ENCODE measurements at regions not wholly inside any gene's neighbourhood (a gene's known extent, or its start where the extent isn't known, plus 50 kb on each side); places are given as distances from the start of the nearest gene placed in this dataset.

DNA sequence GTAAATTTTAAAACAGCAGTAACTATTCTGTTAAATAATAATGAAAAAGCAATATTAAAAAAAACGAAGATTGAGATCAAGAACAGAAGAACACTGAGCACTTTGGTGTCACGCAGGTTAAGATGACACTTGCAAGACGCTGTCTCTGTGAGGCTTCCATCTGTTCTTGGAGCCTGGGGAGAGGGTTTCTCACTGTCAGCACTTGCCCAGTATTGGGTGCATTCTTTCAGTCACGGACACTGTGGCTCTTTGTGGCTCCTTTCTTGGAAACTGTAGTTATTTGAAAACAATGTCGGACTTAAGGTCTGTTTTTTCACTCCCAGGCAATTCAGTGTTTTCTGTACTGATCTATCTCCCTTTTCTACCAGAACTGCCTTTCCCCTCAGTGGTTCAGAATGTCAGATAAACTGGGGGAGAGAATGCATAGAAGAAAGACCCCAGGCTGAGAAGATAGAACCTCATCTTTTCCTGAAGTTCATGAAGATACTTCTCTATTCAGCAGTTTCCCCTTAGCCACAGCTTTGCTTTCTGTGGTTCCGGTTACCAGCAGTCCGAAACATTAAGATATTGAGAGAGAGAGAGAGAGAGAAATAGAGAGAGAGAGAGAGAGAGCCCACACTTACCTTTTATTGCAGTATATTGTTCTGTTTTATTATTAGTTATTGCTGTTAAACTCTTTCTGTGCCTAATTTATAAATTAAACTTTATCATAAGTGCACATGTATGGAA is 283.3 kb downstream of the DCDC2C start:
- Histone ChIP-seq H3K4me3 (ENCODE audit: low read length in 2 of 2) (no peak overlapping the region), H3K36me3 (ENCODE audit: insufficient read depth, low read length) (no peaks in the 10 kb centered on the region), H3K27me3 (ENCODE audit: insufficient read depth, low read length) (no peaks in the 10 kb centered on the region), H3K9me3 (ENCODE audit: control insufficient read depth in 1 of 2, low read length in 2 of 2) (no peaks in the 10 kb centered on the region), H3K4me1 (ENCODE audit: insufficient read depth, low read length) (no peaks in the 10 kb centered on the region), H3K27ac (ENCODE audit: low read depth, low read length) (no peak overlapping the region)
- POLR2A ChIA-PET (ENCODE audit: partially characterized antibody): no interaction called here
- no peaks in the 10 kb centered on the region for H3K4me1 Mint-ChIP-seq
- H3K27me3 Mint-ChIP-seq: no peaks in the 10 kb centered on the region
- H3K9me3 Mint-ChIP-seq: peaks cover 0 to 14% (median 7%) of the 10 kb centered on the region in 8 donors
- H3K36me3 Mint-ChIP-seq: no peaks in the 10 kb centered on the region
- CTCF ChIA-PET (ENCODE audit: partially characterized antibody): no interaction called here
- H3K27ac Mint-ChIP-seq: no peak overlapping the region
- no peak for DNase-seq
- no peak overlapping the region for H3K4me3 Mint-ChIP-seq
- intact Hi-C loops (cut with micrococcal nuclease): no loop called here

DNA sequence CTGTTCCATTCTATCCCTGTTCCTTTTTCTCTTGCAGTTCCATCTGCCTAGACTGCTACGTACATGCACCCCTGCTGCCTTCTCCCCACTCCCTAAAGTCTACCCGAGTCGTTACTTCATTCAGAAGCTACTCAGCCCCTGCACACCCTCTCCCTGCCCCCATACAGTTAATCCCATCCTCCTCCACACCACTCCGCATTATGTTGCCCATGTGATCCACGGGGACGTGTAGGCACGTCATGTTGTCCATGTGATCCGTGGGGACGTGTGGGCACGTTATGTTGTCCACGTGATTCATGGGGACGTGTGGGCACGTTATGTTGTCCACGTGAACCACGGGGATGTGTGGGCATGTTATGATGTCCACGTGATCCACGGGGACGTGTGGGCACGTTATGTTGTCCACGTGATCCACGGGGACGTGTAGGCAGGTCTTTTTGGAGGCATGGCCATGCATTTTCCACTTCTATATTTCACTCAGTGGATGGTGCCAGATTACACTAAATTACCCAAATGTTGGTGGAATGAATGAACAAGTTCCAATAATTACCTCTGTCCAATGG is 299.5 kb downstream of the DCDC2C start:
- H3K9me3 ChIP-seq (ENCODE audit: control insufficient read depth in 1 of 2, low read length in 2 of 2): no peaks in the 10 kb centered on the region
- Mint-ChIP-seq H3K4me3 (no peak overlapping the region), H3K36me3 (no peaks in the 10 kb centered on the region), H3K27me3 (no peaks in the 10 kb centered on the region), H3K27ac (no peak overlapping the region), H3K9me3 (peaks cover 0 to 9% (median 5%) of the 10 kb centered on the region in 8 donors), H3K4me1 (no peaks in the 10 kb centered on the region)
- intact Hi-C loops (cut with micrococcal nuclease): no loop called here
- ChIA-PET POLR2A (ENCODE audit: partially characterized antibody) (no interaction called here), CTCF (ENCODE audit: partially characterized antibody) (no interaction called here)
- no peak overlapping the region for H3K4me3 ChIP-seq (ENCODE audit: low read length in 2 of 2)
- DNase-seq: no peak
- no peak overlapping the region for H3K27ac ChIP-seq (ENCODE audit: low read depth, low read length)
- H3K36me3 ChIP-seq (ENCODE audit: insufficient read depth, low read length): no peaks in the 10 kb centered on the region
- no peaks in the 10 kb centered on the region for H3K27me3 ChIP-seq (ENCODE audit: insufficient read depth, low read length)
- H3K4me1 ChIP-seq (ENCODE audit: insufficient read depth, low read length): no peaks in the 10 kb centered on the region

DNA sequence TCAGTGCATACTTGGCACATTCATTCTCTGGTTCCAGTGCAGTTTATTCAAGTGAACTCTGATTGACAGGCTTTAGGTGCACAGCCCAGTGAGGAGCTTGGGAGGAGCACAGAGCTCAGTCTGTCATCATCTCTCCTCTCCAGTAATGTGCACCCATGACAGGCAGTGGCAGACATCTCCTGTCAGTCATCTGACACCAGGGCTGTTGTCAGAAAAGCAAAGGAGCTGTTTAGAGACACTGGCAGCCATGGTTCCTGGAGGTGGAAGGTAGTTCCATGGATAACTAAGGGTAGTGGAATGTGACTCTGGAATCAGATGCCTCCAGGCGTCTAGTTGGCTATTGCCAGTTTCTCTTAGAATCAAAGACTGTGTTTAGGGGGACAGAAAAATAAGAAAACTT is 308.8 kb downstream of the DCDC2C start:
- no peak for DNase-seq
- POLR2A ChIA-PET (ENCODE audit: partially characterized antibody): no interaction called here
- H3K9me3 Mint-ChIP-seq: peaks cover 1 to 20% (median 13%) of the 10 kb centered on the region in 8 donors

GRCh38 chr2:4018535-4018934 is 315.2 kb downstream of the DCDC2C start:
- Mint-ChIP-seq H3K9me3 (peaks cover 3 to 40% (median 15%) of the 10 kb centered on the region in 8 donors), H3K36me3 (no peaks in the 10 kb centered on the region), H3K27ac (no peak overlapping the region), H3K27me3 (no peaks in the 10 kb centered on the region), H3K4me3 (no peak overlapping the region), H3K4me1 (no peaks in the 10 kb centered on the region)
- CTCF ChIA-PET (ENCODE audit: partially characterized antibody): no interaction called here
- Histone ChIP-seq H3K27ac (ENCODE audit: low read depth, low read length) (no peak overlapping the region), H3K4me1 (ENCODE audit: insufficient read depth, low read length) (no peaks in the 10 kb centered on the region), H3K36me3 (ENCODE audit: insufficient read depth, low read length) (no peaks in the 10 kb centered on the region), H3K4me3 (ENCODE audit: low read length in 2 of 2) (no peak overlapping the region), H3K9me3 (ENCODE audit: control insufficient read depth in 1 of 2, low read length in 2 of 2) (no peaks in the 10 kb centered on the region), H3K27me3 (ENCODE audit: insufficient read depth, low read length) (no peaks in the 10 kb centered on the region)
- POLR2A ChIA-PET (ENCODE audit: partially characterized antibody): no interaction called here
- DNase-seq: no peak
- intact Hi-C loops (cut with micrococcal nuclease): no loop called here

More for the DNA sequence above, 308.8 kb downstream of the DCDC2C start:
- Histone ChIP-seq H3K4me1 (ENCODE audit: insufficient read depth, low read length) (no peaks in the 10 kb centered on the region), H3K9me3 (ENCODE audit: control insufficient read depth in 1 of 2, low read length in 2 of 2) (no peaks in the 10 kb centered on the region), H3K4me3 (ENCODE audit: low read length in 2 of 2) (no peak overlapping the region), H3K36me3 (ENCODE audit: insufficient read depth, low read length) (no peaks in the 10 kb centered on the region), H3K27ac (ENCODE audit: low read depth, low read length) (no peak overlapping the region), H3K27me3 (ENCODE audit: insufficient read depth, low read length) (no peaks in the 10 kb centered on the region)
- H3K4me3 Mint-ChIP-seq: no peak overlapping the region
- intact Hi-C loops (cut with micrococcal nuclease): no loop called here
- CTCF ChIA-PET (ENCODE audit: partially characterized antibody): no interaction called here
- no peak overlapping the region for H3K27ac Mint-ChIP-seq
- no peaks in the 10 kb centered on the region for H3K27me3 Mint-ChIP-seq
- H3K36me3 Mint-ChIP-seq: no peaks in the 10 kb centered on the region
- no peaks in the 10 kb centered on the region for H3K4me1 Mint-ChIP-seq

- no peak for DNase-seq
- no peaks in the 10 kb centered on the region for H3K36me3 ChIP-seq (ENCODE audit: insufficient read depth, low read length)
- Mint-ChIP-seq H3K4me3 (no peak overlapping the region), H3K27ac (no peak overlapping the region), H3K36me3 (no peaks in the 10 kb centered on the region), H3K9me3 (peaks cover 3 to 35% (median 16%) of the 10 kb centered on the region in 8 donors), H3K4me1 (no peaks in the 10 kb centered on the region), H3K27me3 (no peaks in the 10 kb centered on the region)
- ChIA-PET POLR2A (ENCODE audit: partially characterized antibody) (no interaction called here), CTCF (ENCODE audit: partially characterized antibody) (no interaction called here)
- no peaks in the 10 kb centered on the region for H3K4me1 ChIP-seq (ENCODE audit: insufficient read depth, low read length)
- no peak overlapping the region for H3K4me3 ChIP-seq (ENCODE audit: low read length in 2 of 2)
- intact Hi-C loops (cut with micrococcal nuclease): no loop called here
- no peak overlapping the region for H3K27ac ChIP-seq (ENCODE audit: low read depth, low read length)
- no peaks in the 10 kb centered on the region for H3K9me3 ChIP-seq (ENCODE audit: control insufficient read depth in 1 of 2, low read length in 2 of 2)
- H3K27me3 ChIP-seq (ENCODE audit: insufficient read depth, low read length): no peaks in the 10 kb centered on the region
Observed at GRCh38 chr2:4020153-4020552, 316.8 kb downstream of the DCDC2C start.

- Histone ChIP-seq H3K9me3 (ENCODE audit: control insufficient read depth in 1 of 2, low read length in 2 of 2) (no peaks in the 10 kb centered on the region), H3K27me3 (ENCODE audit: insufficient read depth, low read length) (no peaks in the 10 kb centered on the region), H3K4me3 (ENCODE audit: low read length in 2 of 2) (no peak overlapping the region), H3K27ac (ENCODE audit: low read depth, low read length) (no peak overlapping the region), H3K4me1 (ENCODE audit: insufficient read depth, low read length) (no peaks in the 10 kb centered on the region), H3K36me3 (ENCODE audit: insufficient read depth, low read length) (no peaks in the 10 kb centered on the region)
- H3K9me3 Mint-ChIP-seq: peaks cover 3 to 35% (median 15%) of the 10 kb centered on the region in 8 donors
- intact Hi-C loops (cut with micrococcal nuclease): no loop called here
- H3K36me3 Mint-ChIP-seq: no peaks in the 10 kb centered on the region
- H3K4me3 Mint-ChIP-seq: no peak overlapping the region
- no peak overlapping the region for H3K27ac Mint-ChIP-seq
- no peaks in the 10 kb centered on the region for H3K4me1 Mint-ChIP-seq
- CTCF ChIA-PET (ENCODE audit: partially characterized antibody): no interaction called here
- no peaks in the 10 kb centered on the region for H3K27me3 Mint-ChIP-seq
- DNase-seq: no peak
- POLR2A ChIA-PET (ENCODE audit: partially characterized antibody): no interaction called here
Observed at GRCh38 chr2:4020649-4021048, 317.3 kb downstream of the DCDC2C start.

GRCh38 chr2:4024605-4025004 is 321.2 kb downstream of the DCDC2C start:
- Histone ChIP-seq H3K36me3 (ENCODE audit: insufficient read depth, low read length) (no peaks in the 10 kb centered on the region), H3K4me3 (ENCODE audit: low read length in 2 of 2) (no peak overlapping the region), H3K27me3 (ENCODE audit: insufficient read depth, low read length) (no peaks in the 10 kb centered on the region), H3K27ac (ENCODE audit: low read depth, low read length) (no peak overlapping the region), H3K4me1 (ENCODE audit: insufficient read depth, low read length) (no peaks in the 10 kb centered on the region), H3K9me3 (ENCODE audit: control insufficient read depth in 1 of 2, low read length in 2 of 2) (no peaks in the 10 kb centered on the region)
- Mint-ChIP-seq H3K36me3 (no peaks in the 10 kb centered on the region), H3K4me1 (no peaks in the 10 kb centered on the region), H3K27me3 (no peaks in the 10 kb centered on the region), H3K9me3 (peaks cover 0 to 13% (median 6%) of the 10 kb centered on the region in 8 donors), H3K4me3 (no peak overlapping the region), H3K27ac (no peak overlapping the region)
- intact Hi-C loops (cut with micrococcal nuclease): no loop called here
- ChIA-PET POLR2A (ENCODE audit: partially characterized antibody) (no interaction called here), CTCF (ENCODE audit: partially characterized antibody) (no interaction called here)
- no peak for DNase-seq

Data from CD4-positive, alpha-beta memory T cell (primary cell).